Thyroid gland (tissue), 4 donors: ENCODE measurements at regions not wholly inside any gene's neighbourhood (a gene's known extent, or its start where the extent isn't known, plus 50 kb on each side); places are given as distances from the start of the nearest gene placed in this dataset.

Experiments used
- DNase-seq, 2 donors: peaks; one replicate each; pipeline ENCODE4 v3.0.0-alpha.2; 2019
- H3K27ac ChIP-seq, 3 donors: fragments of 200-600 bp; sonication (generic); 1 replicate in 2 of 3; 2 replicates in 1 of 3; pipeline ENCODE4 v1.5.1; 2016 to 2019; ENCODE audit warnings: mild to moderate bottlenecking in 1 of 3, moderate library complexity in 1 of 3
- H3K27me3 ChIP-seq: fragments of 200-600 bp; sonication (generic); one replicate; pipeline ENCODE4 v1.5.1; 2019
- H3K36me3 ChIP-seq, 2 donors: fragments of 200-600 bp; sonication (generic); one replicate each; pipeline ENCODE4 v1.5.1; 2016 to 2019
- H3K4me1 ChIP-seq, 2 donors: fragments of 200-600 bp; sonication (generic); one replicate each; pipeline ENCODE4 v1.5.1; 2017 to 2019
- H3K4me3 ChIP-seq, 3 donors: fragments of 200-600 bp; sonication (generic); replicated peaks in 1 of 3; 1 replicate in 2 of 3; 2 replicates in 1 of 3; pipeline ENCODE4 v1.5.1; 2016; ENCODE audit warnings: mild to moderate bottlenecking in 1 of 3
- H3K9me3 ChIP-seq: fragments of 200-600 bp; sonication (generic); one replicate; pipeline ENCODE4 v1.5.1; 2017
- CTCF ChIP-seq, 6 experiments: fragments of 200-600 bp in 3 of 6; fragments of 450-650 bp in 3 of 6; sonication (generic) in 3 of 6; IDR thresholded peaks; one replicate each; pipeline ENCODE4 v1.5.1; 2016 to 2019; ENCODE audit warnings: antibody characterized with exemption in 6 of 6, mild to moderate bottlenecking in 2 of 6, inconsistent platforms in 1 of 6, moderate library complexity in 1 of 6
- POLR2A ChIP-seq, 2 donors: fragments of 450-650 bp; IDR thresholded peaks; one replicate each; pipeline ENCODE4 v1.6.1; 2017; ENCODE audit warnings: antibody characterized with exemption in 2 of 2, mild to moderate bottlenecking in 2 of 2, moderate library complexity in 1 of 2
- WGBS, 2 donors: methylation state at CpG; one replicate each; pipeline ENCODE4 v1.1.5; 2017; 5-methylcytosine and 5-hydroxymethylcytosine counted together
- intact Hi-C: fragments of 100-400 bp; cut with DNase I; formaldehyde crosslinking; loops from one replicate; pipeline ENCODE4 v1.15.1; 2023

- Histone ChIP-seq H3K9me3 (no peaks in the 10 kb centered on the region), H3K4me3 (no peak overlapping the region), H3K27me3 (no peaks in the 10 kb centered on the region), H3K27ac (no peak overlapping the region), H3K4me1 (peaks cover 0 to 4% of the 10 kb centered on the region in 2 donors), H3K36me3 (no peaks in the 10 kb centered on the region)
- TF ChIP-seq CTCF (IDR thresholded peaks at IDR 0.05) (no peak), POLR2A (IDR thresholded peaks at IDR 0.05) (no peak)
- 79 to 82% methylated on average over 1 of the region's 1 CpG for WGBS, 2 donors
- DNase-seq: no peak
- intact Hi-C loops: no loop called here
Measured at GRCh38 chr18:31255953-31256352, 62.0 kb upstream of the DSG1 start.

- intact Hi-C loops: no loop called here
Measured at GRCh38 chr18:31258789-31259188, 59.2 kb upstream of the DSG1 start.

GRCh38 chr18:31261792-31262582, 56.0 kb upstream of the DSG1 start:
- WGBS, 2 donors: 60 to 67% methylated on average over 6 of the region's 6 CpGs

More at GRCh38 chr18:31258789-31259188, 59.2 kb upstream of the DSG1 start:
- WGBS, 2 donors: 83 to 94% methylated on average over 3 of the region's 3 CpGs
- H3K4me1 ChIP-seq: no peaks in the 10 kb centered on the region
- H3K9me3 ChIP-seq: no peaks in the 10 kb centered on the region
- H3K4me3 ChIP-seq: no peak overlapping the region
- H3K36me3 ChIP-seq: no peaks in the 10 kb centered on the region
- H3K27ac ChIP-seq: no peak overlapping the region
- TF ChIP-seq CTCF (IDR thresholded peaks at IDR 0.05) (no peak), POLR2A (IDR thresholded peaks at IDR 0.05) (no peak)
- DNase-seq: no peak
- H3K27me3 ChIP-seq: no peaks in the 10 kb centered on the region

GRCh38 chr18:31267823-31268481, 50.0 kb upstream of the DSG1 start:
- TF ChIP-seq POLR2A (IDR thresholded peaks at IDR 0.05) (no peak), CTCF (IDR thresholded peaks at IDR 0.05) (no peak)
- intact Hi-C loops: no loop called here

More at GRCh38 chr18:31261792-31262582, 56.0 kb upstream of the DSG1 start:
- no peaks in the 10 kb centered on the region for H3K27me3 ChIP-seq
- no peaks in the 10 kb centered on the region for H3K4me1 ChIP-seq
- no peak overlapping the region for H3K27ac ChIP-seq
- H3K9me3 ChIP-seq: no peaks in the 10 kb centered on the region
- no peak for DNase-seq
- intact Hi-C loops: no loop called here
- no peaks in the 10 kb centered on the region for H3K36me3 ChIP-seq
- H3K4me3 ChIP-seq: no peak overlapping the region
- TF ChIP-seq CTCF (IDR thresholded peaks at IDR 0.05): no peak
- no peak for TF ChIP-seq POLR2A (IDR thresholded peaks at IDR 0.05)

More at GRCh38 chr18:31267823-31268481, 50.0 kb upstream of the DSG1 start:
- Histone ChIP-seq H3K9me3 (no peaks in the 10 kb centered on the region), H3K36me3 (no peaks in the 10 kb centered on the region), H3K27me3 (no peaks in the 10 kb centered on the region), H3K27ac (no peak overlapping the region), H3K4me1 (no peaks in the 10 kb centered on the region), H3K4me3 (no peak overlapping the region)
- WGBS, 2 donors: 58 to 68% methylated on average over 2 of the region's 2 CpGs
- DNase-seq: no peak
